ENCODE measurements at regions not wholly inside any gene's neighbourhood (a gene's known extent, or its start where the extent isn't known, plus 50 kb on each side); places are given as distances from the start of the nearest gene placed in this dataset.

DNA sequence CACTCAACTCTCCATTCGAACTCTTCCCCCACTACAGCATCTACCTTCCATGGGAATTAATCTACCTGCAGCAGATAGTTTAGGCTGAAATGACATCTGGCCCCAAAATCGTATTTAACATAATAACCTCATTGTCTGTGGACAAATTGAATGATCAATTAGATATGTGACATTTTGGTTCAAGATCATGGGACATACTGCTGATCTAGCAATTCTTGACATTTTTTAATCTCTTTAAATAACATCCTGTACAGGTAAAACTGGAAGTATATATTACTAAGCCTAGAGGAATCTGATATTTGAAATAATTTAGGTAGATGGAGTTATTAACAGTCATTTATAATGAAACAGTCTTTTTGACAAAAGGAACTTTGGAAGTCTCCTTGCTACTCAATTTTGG lies 702.5 kb downstream of the NLGN4X start:
- no peak for DNase-seq

DNA sequence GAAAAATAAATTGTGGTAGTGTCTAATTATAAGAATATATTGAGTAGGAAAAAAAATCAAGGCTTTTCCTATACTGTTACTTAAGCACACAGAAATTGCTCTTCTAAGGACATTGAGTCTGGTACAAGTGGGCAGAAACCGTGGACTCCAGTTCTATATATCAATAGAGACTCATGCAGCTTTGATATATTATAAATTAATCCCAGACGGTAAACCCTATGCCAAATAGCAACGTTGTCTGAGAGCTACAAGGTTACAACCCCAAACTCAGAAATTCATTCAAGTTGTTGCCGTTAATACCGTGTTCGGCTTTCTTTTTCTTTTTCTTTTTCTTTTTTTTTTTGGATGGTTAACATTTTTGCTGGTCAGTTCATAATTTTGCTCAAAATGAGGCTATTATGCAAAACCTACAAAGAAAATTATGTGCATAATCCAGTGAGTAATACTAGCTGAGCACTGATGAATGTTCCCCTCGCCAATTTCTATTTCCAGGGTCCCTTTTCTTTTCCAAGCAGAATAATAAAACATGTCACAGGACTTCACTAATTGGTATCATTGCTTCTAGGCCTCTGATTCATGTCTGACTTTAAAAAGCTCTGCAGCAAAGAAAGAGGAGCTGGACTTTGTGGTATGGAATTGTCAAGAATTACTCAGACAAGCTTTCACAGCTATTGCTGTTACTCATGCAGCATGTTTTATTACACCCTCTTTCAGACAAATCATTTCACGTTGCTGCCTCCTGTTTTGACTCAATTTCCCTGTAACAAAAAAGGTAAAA lies 737.7 kb downstream of the NLGN4X start:
- no peak for DNase-seq

DNA sequence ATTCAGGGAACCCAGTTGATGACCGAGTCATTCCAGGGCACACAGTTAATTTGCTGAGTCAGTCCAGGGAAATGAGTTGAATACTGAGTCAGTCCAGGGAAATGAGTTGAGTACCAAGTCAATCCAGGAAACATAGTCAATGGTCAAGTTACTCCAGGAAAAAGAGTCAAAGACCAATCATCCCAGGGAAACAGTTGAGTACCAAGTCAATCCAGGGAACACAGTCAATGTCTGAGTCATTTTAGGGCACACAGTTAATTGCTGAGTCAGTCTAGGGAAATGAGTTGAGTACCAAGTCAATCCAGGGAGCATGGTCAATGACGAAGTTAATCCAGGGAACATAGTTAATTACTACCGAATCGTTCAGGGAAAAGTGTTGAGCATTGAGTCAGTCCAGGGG lies 754.4 kb downstream of the NLGN4X start:
- no peak for DNase-seq

DNA sequence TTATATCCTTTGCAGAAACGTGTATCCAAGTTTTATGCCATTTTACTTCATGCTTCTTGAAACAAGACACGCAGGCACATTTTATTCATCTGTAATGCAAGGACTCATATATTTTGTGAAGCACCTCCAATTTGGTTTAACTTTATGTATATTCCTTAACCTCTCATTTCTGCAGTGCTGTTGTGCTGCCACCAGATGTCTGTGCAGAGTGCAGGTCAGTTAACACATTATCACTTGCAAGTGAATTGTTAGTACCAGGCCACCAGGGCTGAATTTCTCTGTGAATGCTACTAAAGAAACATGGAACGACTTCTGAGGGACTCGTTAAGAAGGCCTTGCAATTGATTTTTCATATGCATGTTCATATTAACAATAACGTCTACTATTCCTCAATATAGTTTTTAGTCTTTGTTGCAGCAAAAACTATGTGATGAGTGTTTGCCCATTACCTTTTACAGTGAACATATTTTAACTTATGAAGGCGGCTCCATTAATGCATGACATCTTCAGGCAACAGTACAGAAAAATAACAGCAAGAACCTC lies 770.3 kb downstream of the NLGN4X start:
- no peak for DNase-seq

DNA sequence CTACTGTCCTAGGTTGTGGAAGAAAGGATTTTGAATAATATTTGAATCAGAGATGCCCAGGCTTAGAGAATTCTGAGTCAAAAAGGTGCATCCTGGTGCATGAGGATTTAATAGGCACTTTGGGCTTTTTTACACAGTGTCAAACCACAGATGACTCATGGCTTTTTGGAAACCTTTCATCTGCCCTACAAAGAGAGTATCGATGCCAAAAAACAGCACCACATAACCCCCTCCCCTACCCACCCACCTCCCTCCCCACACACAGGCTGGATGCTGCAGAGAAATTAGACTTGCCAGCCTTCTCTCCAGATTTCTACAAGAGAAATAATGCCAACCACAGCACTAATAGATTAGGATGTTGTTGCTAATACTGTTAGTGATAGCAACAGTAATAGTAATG lies 779.3 kb downstream of the NLGN4X start:
- no peak for DNase-seq

DNA sequence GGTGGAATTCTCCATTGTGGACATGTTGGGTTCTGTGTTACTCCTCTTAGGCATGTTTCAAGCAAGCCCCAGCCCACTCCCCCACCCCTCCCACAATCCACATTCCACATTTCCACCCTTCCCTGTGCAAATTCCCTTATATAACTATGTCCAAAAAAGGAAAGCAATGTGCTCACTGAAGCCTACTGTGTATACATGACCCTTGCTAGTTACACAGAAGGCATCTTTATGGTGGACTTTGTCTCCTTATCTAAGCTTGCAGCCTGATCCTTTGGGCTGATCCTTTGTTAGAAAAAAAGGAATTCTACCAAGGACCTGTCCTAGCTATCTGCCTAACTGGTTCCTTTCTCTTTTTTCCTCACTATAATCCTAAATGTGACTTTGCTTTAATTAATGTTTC lies 796.8 kb downstream of the NLGN4X start:
- DNase-seq: no peak

DNA sequence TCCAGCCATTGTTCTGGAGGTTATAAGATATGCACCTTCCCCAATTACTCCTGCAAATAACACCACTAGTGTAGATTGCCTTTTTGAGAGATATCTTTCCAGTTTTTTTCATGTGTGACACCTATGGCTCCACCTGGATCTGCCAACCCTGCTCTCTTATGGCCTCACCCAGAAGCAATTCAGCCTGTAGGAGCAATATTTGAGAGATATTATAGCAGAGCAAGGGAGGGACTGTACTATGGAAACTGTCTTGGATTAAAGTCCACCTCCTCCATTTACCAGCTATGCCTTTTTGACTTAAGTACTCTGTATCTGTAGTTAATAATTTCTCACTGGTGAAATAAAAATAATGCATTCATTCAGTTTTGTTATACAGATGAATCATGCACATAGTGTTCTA lies 803.5 kb downstream of the NLGN4X start:
- no peak for DNase-seq

DNA sequence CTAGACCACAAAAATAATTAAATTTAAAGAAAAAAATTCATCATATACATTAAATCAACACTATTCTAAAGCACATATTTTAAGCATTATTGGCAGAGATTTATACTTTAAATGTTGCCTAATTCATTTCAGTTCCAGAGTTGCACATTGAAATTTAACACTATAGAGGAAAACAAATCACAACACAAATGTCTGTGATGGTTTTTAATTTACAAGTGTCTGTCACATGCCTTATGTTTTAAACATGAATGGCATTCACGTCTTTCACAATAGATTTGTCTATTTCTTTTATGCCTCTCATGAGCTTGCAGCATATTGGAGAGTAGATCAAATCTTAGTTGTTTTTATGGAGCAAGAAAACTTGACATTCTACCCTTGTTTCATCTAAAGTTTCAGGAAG lies 811.3 kb downstream of the NLGN4X start:
- DNase-seq: no peak

DNA sequence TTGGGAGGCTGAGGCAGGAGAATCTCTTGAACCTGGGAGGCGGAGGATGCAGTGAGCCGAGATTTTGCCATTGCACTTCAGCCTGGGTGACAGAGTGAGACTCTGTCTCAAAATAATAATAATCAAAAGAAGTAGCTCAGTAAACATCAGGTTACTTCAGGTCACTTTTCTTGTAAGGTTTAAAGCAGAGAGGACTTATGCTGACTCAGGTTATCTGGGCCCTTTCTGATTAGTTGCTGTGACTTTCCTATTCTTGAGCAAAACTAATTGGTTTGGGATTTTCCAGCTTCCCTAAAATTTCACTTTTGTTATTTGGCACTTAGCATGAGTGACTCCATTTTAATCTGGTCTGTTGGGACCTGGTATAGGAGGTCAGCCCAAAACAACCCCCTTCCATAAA lies 812.9 kb downstream of the NLGN4X start:
- no peak for DNase-seq

DNA sequence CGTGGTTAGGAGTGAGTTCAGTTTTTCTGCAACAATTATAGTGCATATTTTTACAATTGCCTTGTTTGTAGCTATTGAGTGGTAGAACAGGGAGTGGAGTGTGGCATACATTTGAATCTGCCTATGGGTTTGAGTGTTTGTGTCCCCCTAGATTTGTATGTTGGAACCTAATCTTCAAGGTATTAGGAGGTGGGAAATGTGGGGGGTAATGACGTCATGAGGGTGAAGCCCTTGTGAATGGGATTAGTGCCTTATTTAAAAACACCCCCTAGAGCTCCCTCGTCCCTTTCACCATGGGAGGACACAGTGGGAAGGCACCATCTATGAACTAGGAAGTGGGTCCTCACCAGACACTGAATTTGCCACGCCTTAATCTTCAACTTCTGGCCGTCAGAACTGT lies 819.6 kb downstream of the NLGN4X start:
- DNase-seq: no peak

DNA sequence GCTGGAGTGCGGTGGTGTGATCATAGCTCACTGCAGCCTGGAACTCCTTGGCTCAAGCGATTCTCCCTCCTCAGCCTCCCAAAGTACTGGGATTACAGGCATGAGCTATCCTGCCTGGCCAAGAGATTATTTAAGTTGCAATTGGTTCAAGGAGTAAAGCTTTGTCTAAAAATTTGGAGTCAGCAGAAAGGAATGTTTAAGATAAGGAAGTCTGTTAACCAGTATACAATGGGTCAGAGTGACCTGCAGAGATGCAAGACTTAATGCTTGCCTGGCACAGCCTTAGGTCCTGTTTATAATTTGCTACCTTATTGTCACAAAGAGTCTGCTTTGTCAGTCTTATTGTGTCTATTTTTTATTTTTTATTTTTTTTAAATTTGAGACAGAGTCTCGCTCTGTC lies 826.2 kb downstream of the NLGN4X start:
- no peak for DNase-seq

DNA sequence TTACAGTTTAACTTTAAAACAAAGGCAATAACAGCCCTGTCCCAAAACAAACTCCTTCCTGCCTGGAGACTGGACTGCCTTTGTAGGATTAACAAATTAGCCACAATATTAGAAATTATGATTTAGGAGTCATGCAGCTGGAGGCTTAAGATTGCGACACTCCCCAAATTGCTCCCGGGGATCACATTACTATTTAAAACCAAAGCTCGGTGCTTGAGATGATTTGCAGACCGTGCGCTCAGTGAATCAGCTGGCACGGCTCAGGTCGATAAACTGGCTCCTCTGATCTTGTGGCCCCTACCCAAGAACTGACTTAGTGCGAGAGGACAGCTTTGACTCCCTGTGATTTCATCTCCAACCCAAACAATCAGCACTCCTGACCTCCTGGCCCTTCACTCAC lies 829.3 kb downstream of the NLGN4X start:
- DNase-seq: no peak

DNA sequence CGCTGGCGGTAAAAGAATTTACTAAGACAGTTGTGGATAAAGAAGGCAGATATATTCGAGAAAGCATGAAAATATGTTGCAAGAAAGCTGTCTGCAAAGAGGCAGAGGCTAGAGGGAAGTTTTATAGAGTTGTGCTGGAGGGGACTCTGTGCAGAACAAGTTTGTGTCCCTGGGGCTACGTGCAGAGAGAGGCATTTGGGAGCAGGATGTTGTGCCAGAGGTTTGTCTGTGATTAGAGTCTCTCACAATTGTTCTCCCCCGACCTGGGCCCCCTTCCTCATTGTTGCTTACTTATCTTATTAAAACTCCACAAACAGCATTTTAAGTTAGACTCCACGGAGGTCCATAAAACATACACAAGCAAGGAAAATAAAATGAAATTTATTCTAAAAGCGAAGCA lies 831.3 kb downstream of the NLGN4X start:
- no peak for DNase-seq

DNA sequence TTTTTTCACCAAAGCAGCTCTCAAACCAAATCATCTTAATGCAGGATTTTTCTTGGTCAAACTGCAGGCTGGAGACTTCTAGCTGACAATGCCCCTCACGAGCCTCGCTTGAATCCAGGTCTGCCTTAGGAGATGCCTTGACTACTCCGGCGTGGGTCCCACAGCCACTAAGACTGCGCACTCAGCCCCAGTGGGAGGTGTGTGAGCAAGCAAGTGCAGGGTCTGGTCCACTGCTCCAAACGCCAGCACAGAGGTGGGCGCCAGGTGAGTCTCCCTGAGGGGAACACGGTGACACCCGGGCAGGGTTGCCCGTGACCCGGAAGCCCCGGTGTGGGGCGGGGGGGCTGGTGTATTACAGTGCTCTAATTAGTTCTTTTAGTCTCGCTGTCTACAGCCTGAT lies 838.3 kb downstream of the NLGN4X start:
- DNase-seq: no peak

DNA sequence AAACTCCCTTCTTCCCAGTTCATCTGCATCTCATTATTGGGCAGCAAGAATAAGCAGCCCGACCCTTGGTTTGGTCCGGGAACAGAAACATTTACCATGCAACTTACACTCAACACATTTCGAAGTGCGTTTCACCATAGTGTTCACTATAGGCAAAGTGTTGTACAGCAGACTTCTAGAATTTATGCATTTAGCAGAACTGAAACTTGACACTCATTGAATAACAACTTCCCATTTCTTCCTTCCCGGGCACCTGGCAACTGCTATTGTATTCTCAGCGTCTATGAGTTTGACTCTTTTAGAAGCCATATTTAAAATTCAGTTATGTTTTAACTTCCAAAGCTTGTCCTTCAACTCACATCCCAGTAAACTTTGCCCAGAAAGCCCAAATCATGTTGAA lies 840.6 kb downstream of the NLGN4X start:
- no peak for DNase-seq

DNA sequence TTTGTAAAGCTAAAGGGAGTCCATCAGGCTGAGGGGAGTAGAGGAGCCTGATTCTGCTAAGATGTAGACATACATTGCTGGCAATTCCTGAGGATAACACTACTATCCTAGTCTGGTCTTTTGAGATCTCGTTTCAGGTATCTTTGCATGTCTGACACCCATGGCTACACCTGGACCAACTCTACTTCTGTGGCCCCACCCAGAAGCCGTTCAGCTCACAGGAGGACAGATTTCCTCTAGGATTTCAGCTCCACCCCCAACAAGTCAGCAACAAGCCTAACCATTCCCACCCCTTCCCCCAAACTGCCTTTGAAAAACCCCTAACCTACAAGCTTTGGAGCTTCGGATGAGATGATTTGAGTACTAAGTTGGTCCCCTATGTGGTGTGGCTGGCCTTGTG lies 848.2 kb downstream of the NLGN4X start:
- no peak for DNase-seq

DNA sequence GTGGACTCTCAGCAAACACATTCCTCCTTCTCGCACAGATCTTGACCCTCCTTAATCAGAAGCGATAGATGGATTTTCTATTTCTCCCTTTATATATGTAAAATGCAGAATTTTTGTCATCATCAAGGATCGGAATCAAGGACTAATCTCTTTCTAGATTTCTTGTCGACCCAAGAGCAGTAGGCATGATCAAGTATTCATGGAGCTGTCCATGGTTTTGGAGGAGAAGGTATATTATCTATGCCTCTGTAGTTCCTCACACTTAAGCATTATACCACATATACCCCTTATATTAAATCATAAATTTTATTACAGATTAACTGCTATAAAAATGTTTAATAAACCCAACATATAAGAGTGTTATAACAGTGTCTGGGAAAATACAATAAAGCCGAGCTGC lies 886.8 kb downstream of the NLGN4X start:
- DNase-seq: no peak

DNA sequence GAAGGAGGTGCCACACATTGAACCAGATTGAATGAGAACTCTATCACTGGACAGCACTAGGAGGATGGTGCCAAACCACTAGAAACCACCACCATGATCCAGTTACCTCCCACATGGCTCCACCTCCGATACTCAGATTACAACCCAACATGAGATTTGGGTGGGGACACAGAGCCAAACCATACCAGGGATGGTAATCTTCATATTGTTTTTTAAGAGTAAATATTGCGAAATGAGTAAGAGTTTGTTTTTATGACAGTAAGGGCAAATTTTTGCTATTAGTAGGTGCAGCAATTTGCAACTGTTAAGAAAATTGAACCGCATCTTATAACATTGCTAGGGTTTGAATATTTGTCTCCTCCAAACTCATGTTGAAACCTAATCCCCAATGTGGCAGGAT lies 891.5 kb downstream of the NLGN4X start:
- DNase-seq: no peak

DNA sequence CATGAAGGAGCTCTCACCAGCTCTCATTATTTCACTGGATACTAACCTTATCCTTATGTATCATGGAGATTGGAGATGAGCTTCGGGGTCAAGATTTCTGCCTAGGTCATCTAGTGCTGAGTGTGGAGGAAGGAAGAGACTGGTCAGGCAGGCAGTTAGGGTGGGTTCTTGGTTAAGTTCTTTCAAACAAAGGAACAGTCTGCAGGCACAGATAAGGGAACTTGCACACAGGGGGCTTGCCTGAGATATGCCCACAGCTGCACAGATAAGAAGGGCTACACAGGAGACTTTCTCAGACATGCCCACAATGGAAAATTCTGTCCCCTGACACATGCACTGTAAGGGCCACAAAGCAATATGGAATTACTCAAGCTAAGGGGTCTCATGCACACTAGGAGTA lies 904.1 kb downstream of the NLGN4X start:
- DNase-seq: no peak

DNA sequence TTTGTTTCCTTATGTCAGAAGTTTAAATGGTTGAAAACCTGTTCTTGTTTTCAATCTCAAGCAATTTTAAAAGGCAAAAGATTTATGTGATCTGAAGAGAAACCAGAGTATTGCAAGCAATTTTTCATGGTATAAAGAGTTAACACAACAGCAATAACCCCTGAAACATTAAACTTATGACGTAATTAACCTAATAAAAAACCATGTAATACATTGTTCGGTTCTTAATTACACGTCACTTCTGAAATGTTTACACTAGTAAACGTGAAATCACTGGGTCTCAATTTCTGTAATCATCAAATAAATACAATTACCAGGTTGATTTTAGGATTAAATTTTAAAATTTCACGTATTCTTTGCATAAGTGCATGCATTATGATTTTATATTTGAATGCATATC lies 914.5 kb downstream of the NLGN4X start:
- DNase-seq: no peak

DNA sequence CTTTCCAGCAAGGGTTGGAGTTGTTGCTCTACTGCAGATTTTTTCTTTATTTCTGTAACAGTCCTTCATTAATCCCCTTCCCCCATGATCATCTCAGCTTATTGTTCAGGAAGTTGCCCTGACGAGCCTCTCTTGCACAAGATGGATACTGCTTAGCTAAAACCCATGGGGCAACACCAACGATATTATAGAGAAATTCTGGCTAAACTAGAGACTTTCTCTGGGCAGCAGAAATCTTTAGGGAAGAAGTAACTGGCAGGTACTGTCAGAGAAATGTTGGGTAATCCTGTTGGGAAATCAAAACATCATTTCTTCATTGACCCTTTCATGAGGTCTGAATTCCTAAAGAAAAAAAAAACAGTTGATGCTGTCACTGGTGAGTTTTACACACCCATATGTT lies 921.3 kb downstream of the NLGN4X start:
- DNase-seq: no peak

DNA sequence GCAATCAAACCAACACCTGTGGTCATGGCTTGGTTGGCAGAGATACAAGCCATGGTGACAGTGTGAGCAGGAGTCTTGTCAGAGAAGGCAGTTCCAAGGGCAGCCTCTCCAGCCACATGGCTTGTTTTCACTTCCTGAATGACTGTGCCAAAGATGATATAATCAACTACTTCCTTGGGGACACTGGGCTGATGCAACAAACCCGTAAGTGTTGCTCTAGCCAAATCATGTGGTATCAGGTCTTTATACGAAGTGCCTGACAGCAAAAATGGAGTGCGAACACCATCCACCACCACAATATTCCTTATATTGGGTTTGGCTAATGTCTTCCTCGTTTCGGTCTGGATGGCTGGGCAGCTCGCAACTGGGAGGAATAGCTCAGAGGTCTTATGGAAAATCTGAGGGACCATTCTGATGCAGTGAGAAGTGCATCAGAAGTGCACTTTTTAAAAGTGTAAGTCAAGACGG lies 922.0 kb downstream of the NLGN4X start:
- no peak for DNase-seq

DNA sequence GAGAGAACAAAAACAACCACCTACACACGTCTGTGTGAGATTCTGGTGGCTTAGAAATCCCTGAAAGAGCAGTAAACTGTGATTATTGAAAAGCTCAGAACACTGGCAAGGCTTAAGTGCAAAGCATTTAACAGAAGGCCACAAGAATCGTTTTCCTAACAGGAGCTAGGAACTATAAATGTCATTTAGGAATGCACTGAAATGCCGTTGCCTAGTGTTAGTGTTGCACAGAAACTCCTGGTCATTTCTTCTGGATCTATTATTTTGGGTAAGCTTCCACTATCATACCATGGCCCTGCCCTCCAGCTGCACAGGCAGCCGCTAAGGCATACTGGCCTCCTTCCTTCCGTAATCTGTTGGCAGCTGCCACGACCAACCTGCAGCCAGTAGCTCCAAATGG lies 923.2 kb downstream of the NLGN4X start:
- no peak for DNase-seq

DNA sequence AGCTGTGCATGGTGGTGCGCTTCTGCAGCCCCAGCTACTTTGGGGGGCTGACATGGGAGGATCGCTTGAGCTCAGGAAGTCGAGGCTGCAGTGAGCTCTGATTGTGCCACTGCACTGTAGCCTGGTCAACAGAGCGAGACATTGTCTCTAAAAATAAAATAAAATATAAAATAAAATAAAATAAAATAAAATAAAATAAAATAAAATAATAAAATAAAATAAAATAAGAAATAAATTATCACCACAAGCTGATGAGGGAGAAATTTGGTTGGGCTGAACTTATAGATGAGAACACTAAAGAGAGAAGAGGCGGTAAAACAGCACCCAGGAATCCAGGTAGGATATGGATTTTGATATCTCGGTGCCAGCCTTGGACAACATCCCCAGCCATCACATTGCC lies 933.7 kb downstream of the NLGN4X start:
- no peak for DNase-seq

DNA sequence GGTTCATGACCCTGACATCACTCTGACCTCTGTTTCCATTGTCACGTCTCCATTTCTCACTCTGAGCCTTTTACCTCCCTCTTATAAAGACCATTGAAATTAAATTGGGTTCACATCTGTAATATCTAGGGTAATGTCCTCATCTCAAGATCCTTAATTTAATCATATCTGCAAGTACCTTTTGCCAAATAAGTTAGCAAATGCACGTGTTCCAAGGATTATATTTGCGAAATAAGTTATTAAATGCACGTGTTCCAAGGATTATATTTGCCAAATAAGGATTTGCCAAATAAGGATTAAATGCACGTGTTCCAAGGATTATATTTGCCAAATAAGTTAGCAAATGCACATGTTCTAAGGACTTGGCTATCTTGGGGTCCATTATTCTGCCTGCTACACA lies 938.0 kb downstream of the NLGN4X start:
- DNase-seq: no peak
